Esophagus muscularis mucosa (tissue), 4 donors: ENCODE measurements at regions not wholly inside any gene's neighbourhood (a gene's known extent, or its start where the extent isn't known, plus 50 kb on each side); places are given as distances from the start of the nearest gene placed in this dataset.

Experiments used
- DNase-seq: peaks from one replicate; pipeline ENCODE4 v3.0.0-alpha.2; 2017; ENCODE audit errors: extremely low spot score
- H3K27ac ChIP-seq, 4 donors: fragments of 200-600 bp; sonication (generic); replicated peaks in 1 of 4; 1 replicate in 3 of 4; 2 replicates in 1 of 4; pipeline ENCODE4 v1.5.1; 2016 to 2019; ENCODE audit warnings: mild to moderate bottlenecking in 1 of 4
- H3K27me3 ChIP-seq, 4 donors: fragments of 200-600 bp; sonication (generic); one replicate each; pipeline versions ENCODE4 v1.5.1 to v1.6.0; 2016 to 2019
- H3K36me3 ChIP-seq, 4 donors: fragments of 200-600 bp; sonication (generic); one replicate each; pipeline ENCODE4 v1.5.1; 2016 to 2019
- H3K4me1 ChIP-seq, 4 donors: fragments of 200-600 bp; sonication (generic); one replicate each; pipeline ENCODE4 v1.5.1; 2016 to 2019
- H3K4me3 ChIP-seq, 4 donors: fragments of 200-600 bp; sonication (generic); 1 replicate in 2 of 4; 2 replicates in 2 of 4; pipeline ENCODE4 v1.5.1; 2016 to 2019; ENCODE audit warnings: mild to moderate bottlenecking in 4 of 4, moderate library complexity in 1 of 4
- H3K9me3 ChIP-seq, 4 donors: fragments of 200-600 bp; sonication (generic); 1 replicate in 3 of 4; 2 replicates in 1 of 4; pipeline ENCODE4 v1.5.1; 2016 to 2019
- EP300 ChIP-seq: sonication (generic); formaldehyde crosslinking; IDR thresholded peaks from one replicate; pipeline ENCODE4 v1.6.1; 2017; ENCODE audit warnings: antibody characterized with exemption
- POLR2A ChIP-seq: fragments of 450-650 bp; IDR thresholded peaks from one replicate; pipeline ENCODE4 v1.6.1; 2017; ENCODE audit warnings: antibody characterized with exemption, moderate library complexity, mild to moderate bottlenecking, low read depth
- POLR2AphosphoS5 ChIP-seq, 2 donors: sonication (generic); formaldehyde crosslinking; IDR thresholded peaks; one replicate each; pipeline ENCODE4 v1.6.1; 2017; ENCODE audit warnings: antibody characterized with exemption in 2 of 2
- WGBS: methylation state at CpG from one replicate; pipeline ENCODE4 v1.1.5; 2018; 5-methylcytosine and 5-hydroxymethylcytosine counted together
- intact Hi-C: fragments of 100-400 bp; cut with DNase I; formaldehyde crosslinking; loops from one replicate; pipeline ENCODE4 v1.15.1; 2023
- TF ChIP-seq, protein P1 (sequence below), 3 experiments: fragments of 200-600 bp in 2 of 3; fragments of 450-650 bp in 1 of 3; sonication (generic) in 2 of 3; IDR thresholded peaks; one replicate each; pipeline ENCODE4 v1.5.1; 2017 to 2019; ENCODE audit warnings: antibody characterized with exemption in 3 of 3, mild to moderate bottlenecking in 2 of 3, moderate library complexity in 1 of 3

DNA sequence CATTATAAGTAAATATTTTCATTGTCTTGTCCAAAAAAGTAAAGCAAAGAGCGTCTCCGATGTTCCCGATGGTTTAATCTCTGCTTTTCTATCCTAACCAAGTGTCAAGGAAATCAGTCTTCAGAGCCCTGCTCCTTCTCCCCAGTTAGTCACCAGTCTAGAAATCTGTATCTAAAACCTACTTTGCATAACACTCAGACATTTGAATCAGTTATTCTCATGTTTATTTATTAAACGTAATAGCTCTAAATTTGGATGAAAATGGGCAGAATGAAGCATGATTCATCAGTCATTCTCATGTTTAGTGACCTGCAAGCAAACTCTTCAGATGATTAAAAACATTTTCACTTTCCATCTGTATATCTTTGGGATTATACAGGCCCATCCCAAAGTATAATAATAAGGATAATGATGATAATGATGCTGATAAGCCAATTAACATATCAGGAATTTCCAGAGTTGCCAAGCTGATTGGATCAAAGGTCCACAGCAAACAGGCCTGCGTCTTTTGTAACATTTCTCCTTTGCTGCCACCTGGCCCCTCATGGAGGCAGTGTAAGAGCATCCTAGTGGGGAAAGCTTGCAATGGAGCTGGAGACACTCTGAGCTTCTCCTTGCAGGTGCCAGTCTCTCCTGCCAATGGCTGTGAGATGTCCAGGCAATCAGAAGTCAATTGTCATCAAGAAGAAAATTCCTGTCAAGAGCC, 273.9 kb downstream of the IGSF11 start:
- H3K27ac ChIP-seq = no peak overlapping the region
- intact Hi-C loops = no loop called here
- WGBS = 58% methylated on average over 5 of the region's 5 CpGs
- no peak for TF ChIP-seq EP300
- no peak for DNase-seq
- H3K36me3 ChIP-seq = no peaks in the 10 kb centered on the region
- H3K27me3 ChIP-seq = no peaks in the 10 kb centered on the region
- no peak overlapping the region for H3K4me3 ChIP-seq
- H3K4me1 ChIP-seq = no peaks in the 10 kb centered on the region
- H3K9me3 ChIP-seq = no peaks in the 10 kb centered on the region

DNA sequence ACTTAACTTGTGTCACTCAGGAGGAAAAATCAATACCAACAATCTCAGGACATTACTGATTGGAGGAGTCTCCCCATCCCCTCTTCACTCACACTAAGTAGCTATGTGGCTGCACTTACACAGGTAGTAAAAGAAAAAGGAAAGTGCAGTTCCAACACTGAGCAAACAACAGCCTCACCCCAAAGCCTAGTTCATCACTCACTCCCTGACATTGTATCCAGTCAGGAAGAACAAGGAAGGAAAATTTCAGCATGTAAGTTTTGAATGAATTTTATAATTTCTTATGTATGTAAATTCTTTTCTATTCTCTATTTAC, 273.4 kb downstream of the IGSF11 start:
- no peaks in the 10 kb centered on the region for H3K36me3 ChIP-seq
- TF ChIP-seq EP300 (no peak), POLR2AphosphoS5 (IDR thresholded peaks at IDR 0.05) (no peak), POLR2A (no peak)
- TF ChIP-seq, protein P1, sequence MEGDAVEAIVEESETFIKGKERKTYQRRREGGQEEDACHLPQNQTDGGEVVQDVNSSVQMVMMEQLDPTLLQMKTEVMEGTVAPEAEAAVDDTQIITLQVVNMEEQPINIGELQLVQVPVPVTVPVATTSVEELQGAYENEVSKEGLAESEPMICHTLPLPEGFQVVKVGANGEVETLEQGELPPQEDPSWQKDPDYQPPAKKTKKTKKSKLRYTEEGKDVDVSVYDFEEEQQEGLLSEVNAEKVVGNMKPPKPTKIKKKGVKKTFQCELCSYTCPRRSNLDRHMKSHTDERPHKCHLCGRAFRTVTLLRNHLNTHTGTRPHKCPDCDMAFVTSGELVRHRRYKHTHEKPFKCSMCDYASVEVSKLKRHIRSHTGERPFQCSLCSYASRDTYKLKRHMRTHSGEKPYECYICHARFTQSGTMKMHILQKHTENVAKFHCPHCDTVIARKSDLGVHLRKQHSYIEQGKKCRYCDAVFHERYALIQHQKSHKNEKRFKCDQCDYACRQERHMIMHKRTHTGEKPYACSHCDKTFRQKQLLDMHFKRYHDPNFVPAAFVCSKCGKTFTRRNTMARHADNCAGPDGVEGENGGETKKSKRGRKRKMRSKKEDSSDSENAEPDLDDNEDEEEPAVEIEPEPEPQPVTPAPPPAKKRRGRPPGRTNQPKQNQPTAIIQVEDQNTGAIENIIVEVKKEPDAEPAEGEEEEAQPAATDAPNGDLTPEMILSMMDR (IDR thresholded peaks at IDR 0.05) = no peak
- H3K27me3 ChIP-seq = no peaks in the 10 kb centered on the region
- H3K4me3 ChIP-seq = no peak overlapping the region
- H3K27ac ChIP-seq = no peak overlapping the region
- no peak for DNase-seq
- intact Hi-C loops = no loop called here
- H3K9me3 ChIP-seq = no peaks in the 10 kb centered on the region
- no peaks in the 10 kb centered on the region for H3K4me1 ChIP-seq

DNA sequence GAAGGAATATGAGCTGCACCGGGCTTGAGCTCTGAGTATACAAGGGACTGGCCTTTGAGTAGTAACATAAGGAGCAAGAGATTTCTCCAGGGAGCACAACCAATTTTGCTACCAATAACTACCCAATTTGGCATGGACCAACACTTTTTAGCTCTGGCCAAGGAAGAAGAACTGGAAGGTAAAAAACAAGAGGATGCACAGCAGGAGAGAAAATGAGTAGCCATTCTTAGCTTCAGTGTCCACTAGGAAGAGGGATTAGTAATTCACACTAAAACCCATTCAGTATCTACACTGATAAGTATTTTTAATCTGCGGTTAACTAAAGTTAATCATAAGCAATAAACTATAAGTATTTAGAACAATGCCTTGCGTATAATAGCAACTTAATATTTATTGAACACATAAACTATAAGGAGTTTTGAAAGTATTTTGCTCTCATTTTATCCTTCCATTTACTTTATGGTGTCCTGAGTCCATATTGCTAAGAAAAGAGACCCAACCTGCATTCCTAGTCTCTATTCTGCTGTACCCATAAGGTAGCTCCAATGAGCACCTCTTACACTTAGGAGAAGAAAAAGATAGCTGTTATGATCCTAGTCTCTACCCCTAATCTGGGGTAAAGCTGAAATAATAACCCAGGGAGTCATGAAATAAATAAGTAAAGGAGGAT, 268.9 kb downstream of the IGSF11 start:
- intact Hi-C loops = no loop called here
- no peaks in the 10 kb centered on the region for H3K36me3 ChIP-seq
- H3K27ac ChIP-seq = no peak overlapping the region
- no peaks in the 10 kb centered on the region for H3K27me3 ChIP-seq
- no peaks in the 10 kb centered on the region for H3K9me3 ChIP-seq
- no peaks in the 10 kb centered on the region for H3K4me1 ChIP-seq
- no peak for DNase-seq
- TF ChIP-seq, protein P1 (IDR thresholded peaks at IDR 0.05) = no peak
- no peak for TF ChIP-seq EP300
- no peak for TF ChIP-seq POLR2AphosphoS5 (IDR thresholded peaks at IDR 0.05)
- no peak for TF ChIP-seq POLR2A
- no peak overlapping the region for H3K4me3 ChIP-seq
- WGBS = 90% methylated on average over 3 of the region's 3 CpGs

DNA sequence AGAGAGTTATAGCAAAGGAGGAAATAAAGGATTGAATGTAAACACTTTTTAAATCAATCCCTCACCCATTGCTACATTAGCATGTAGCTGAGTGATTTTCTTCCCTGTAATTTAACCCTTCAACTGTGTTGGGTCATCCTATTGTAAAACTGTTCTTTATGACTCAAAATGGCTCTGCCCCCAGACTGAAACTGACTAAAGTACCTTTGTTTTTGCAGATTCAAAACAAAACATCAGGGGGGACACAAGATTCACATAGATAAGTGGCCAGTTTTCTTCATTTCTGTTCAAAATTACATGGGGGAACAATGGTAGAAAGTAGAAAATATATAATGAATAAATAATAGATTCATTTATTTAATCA, 268.4 kb downstream of the IGSF11 start:
- TF ChIP-seq, protein P1 (IDR thresholded peaks at IDR 0.05) = no peak
- TF ChIP-seq EP300 = no peak
- no peak for TF ChIP-seq POLR2AphosphoS5 (IDR thresholded peaks at IDR 0.05)
- intact Hi-C loops = no loop called here

DNA sequence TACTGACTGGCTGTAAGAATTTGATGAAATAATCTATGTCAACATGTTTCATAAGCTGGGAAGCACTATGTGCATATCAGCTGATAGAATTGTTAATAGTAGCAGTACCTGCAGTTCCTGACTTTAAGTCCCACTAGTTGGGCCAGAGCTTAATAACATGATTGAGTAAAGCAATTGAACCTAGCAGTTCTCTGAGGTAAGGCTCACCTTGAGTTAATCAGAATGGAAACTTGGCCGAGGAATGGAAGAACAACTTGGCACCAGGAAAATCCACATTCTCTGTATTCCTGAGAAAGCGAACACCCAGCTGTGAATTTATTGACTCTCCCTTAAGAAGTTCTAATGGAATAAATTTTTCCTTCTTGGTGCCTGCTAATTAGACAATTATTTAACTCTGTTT, 262.6 kb downstream of the IGSF11 start:
- TF ChIP-seq POLR2A (no peak), POLR2AphosphoS5 (IDR thresholded peaks at IDR 0.05) (no peak)
- DNase-seq = no peak
- no peaks in the 10 kb centered on the region for H3K9me3 ChIP-seq
- H3K27me3 ChIP-seq = no peaks in the 10 kb centered on the region
- no peaks in the 10 kb centered on the region for H3K36me3 ChIP-seq
- 57% methylated on average over 2 of the region's 2 CpGs for WGBS
- no peaks in the 10 kb centered on the region for H3K4me1 ChIP-seq
- H3K27ac ChIP-seq = no peak overlapping the region
- no peak overlapping the region for H3K4me3 ChIP-seq
- intact Hi-C loops = no loop called here

More for the DNA sequence above, 268.4 kb downstream of the IGSF11 start:
- no peaks in the 10 kb centered on the region for H3K9me3 ChIP-seq
- H3K27me3 ChIP-seq = no peaks in the 10 kb centered on the region
- H3K36me3 ChIP-seq = no peaks in the 10 kb centered on the region
- no peak overlapping the region for H3K27ac ChIP-seq
- H3K4me1 ChIP-seq = no peaks in the 10 kb centered on the region
- no peak overlapping the region for H3K4me3 ChIP-seq
- DNase-seq = no peak

DNA sequence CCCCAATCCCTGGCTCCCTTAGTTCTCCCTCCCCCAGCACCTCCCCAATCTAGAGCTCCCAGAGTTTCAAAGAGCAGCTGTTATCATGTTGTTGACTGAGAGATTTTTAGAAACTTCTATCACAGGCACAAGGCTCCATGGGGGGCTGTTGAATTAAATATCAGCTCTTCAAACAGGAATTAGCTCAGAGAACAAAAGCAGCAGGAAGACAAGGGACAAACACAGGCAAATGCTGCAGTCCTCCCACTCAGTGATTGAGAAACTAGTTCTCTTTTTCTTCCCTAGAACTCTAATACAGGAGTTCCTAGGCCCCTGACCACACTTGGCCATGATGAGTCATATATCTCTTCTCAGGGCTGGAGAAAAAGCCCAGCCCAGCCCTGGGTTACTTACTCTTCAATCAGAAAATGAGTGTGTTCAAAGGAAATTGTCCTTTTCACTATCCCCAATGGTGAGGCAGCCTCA, 262.1 kb downstream of the IGSF11 start:
- H3K27ac ChIP-seq = no peak overlapping the region
- DNase-seq = no peak
- H3K9me3 ChIP-seq = no peaks in the 10 kb centered on the region
- H3K36me3 ChIP-seq = no peaks in the 10 kb centered on the region
- no peaks in the 10 kb centered on the region for H3K27me3 ChIP-seq
- H3K4me3 ChIP-seq = no peak overlapping the region
- TF ChIP-seq POLR2A (no peak), POLR2AphosphoS5 (IDR thresholded peaks at IDR 0.05) (no peak), EP300 (no peak)
- TF ChIP-seq, protein P1 (IDR thresholded peaks at IDR 0.05) = no peak
- H3K4me1 ChIP-seq = no peaks in the 10 kb centered on the region
- intact Hi-C loops = no loop called here
